Adrenal gland (tissue), 9 donors: ENCODE measurements at regions not wholly inside any gene's neighbourhood (a gene's known extent, or its start where the extent isn't known, plus 50 kb on each side); places are given as distances from the start of the nearest gene placed in this dataset.
"Not testable (repeated sequence)": the region's sequence is repeated elsewhere in the genome, so short reads cannot be mapped to it uniquely, and the experiment has no call there.

Experiments used
- DNase-seq, 7 donors: peaks; one replicate each; pipeline ENCODE4 v3.0.0-alpha.2; 2019 to 2020
- H3K27ac ChIP-seq, 5 donors: fragments of 200-600 bp; sonication (generic) in 4 of 5; 1 replicate in 3 of 5; 2 replicates in 2 of 5; pipeline versions ENCODE4 v1.5.1 to v1.8.0; 2016 to 2020; ENCODE audit warnings: mild to moderate bottlenecking in 1 of 5
- H3K27me3 ChIP-seq: fragments of 200-600 bp; 2 replicates; pipeline ENCODE4 v1.8.0; 2021
- H3K36me3 ChIP-seq, 2 donors: fragments of 200-600 bp; replicated peaks in 1 of 2; 1 replicate in 1 of 2; 2 replicates in 1 of 2; pipeline versions ENCODE4 v1.5.1 to v1.8.0; 2018 to 2022
- H3K4me1 ChIP-seq, 2 donors: fragments of 200-600 bp; replicated peaks in 1 of 2; 1 replicate in 1 of 2; 2 replicates in 1 of 2; pipeline versions ENCODE4 v1.5.1 to v1.8.0; 2018 to 2021
- H3K4me3 ChIP-seq, 4 donors: fragments of 200-600 bp; sonication (generic) in 3 of 4; one replicate each; pipeline ENCODE4 v1.5.1; 2016 to 2018
- H3K9me3 ChIP-seq, 3 donors: fragments of 200-600 bp; sonication (generic) in 1 of 3; replicated peaks in 1 of 3; 1 replicate in 2 of 3; 2 replicates in 1 of 3; pipeline versions ENCODE4 v1.5.1 to v1.8.0; 2016 to 2021
- CTCF ChIP-seq, 6 experiments: fragments of 450-650 bp in 4 of 6; fragments of 200-600 bp in 2 of 6; sonication (generic) in 1 of 6; IDR thresholded peaks; 1 replicate in 5 of 6; 2 replicates in 1 of 6; pipeline versions ENCODE4 v1.5.1 to v1.8.0; 2016 to 2021; ENCODE audit warnings: antibody characterized with exemption in 6 of 6, mild to moderate bottlenecking in 2 of 6, moderate library complexity in 1 of 6
- POLR2A ChIP-seq, 2 donors: fragments of 450-650 bp; IDR thresholded peaks; one replicate each; pipeline ENCODE4 v1.6.1; 2017; ENCODE audit warnings: antibody characterized with exemption in 2 of 2, mild to moderate bottlenecking in 2 of 2, moderate library complexity in 1 of 2
- WGBS, 4 donors: extraction: QIAGEN DNeasy Blood & Tissue Kit in 2 of 4; methylation state at CpG; one replicate each; pipeline versions ENCODE4 v1.1.5 to v1.1.7; 2013 to 2017; 5-methylcytosine and 5-hydroxymethylcytosine counted together
- intact Hi-C, 2 donors: fragments of 100-400 bp; cut with DNase I; formaldehyde crosslinking; loops; one replicate each; pipeline versions ENCODE4 v1.14.1 to v1.15.0; 2022 to 2023
- donor health status: healthy with polysubstance abuse.
- donor health status: Bipolar disorder and iron deficiency.
- donor health status: DM: yes; HTN: yes; CAD: no.
- donor health status: DM: no; HTN: no; CAD: no.
- donor health status: DM: no; HTN: no; CAD: no.

- Histone ChIP-seq H3K27me3 (no peaks in the 10 kb centered on the region), H3K4me1 (no peaks in the 10 kb centered on the region), H3K27ac (no peak overlapping the region), H3K9me3 (no peaks in the 10 kb centered on the region), H3K36me3 (no peaks in the 10 kb centered on the region), H3K4me3 (no peak overlapping the region)
- no peak for DNase-seq
- TF ChIP-seq CTCF (IDR thresholded peaks at IDR 0.05): no peak
- TF ChIP-seq POLR2A (IDR thresholded peaks at IDR 0.05): no peak
- WGBS, 4 donors: 73 to 85% (median 82%) methylated on average over 6 to 7 of the region's 7 CpGs
- intact Hi-C loops: no loop called here
Measured at GRCh38 chr5:84986688-84987087, 602.0 kb upstream of the EDIL3 start.

- no peak for DNase-seq
- TF ChIP-seq POLR2A (IDR thresholded peaks at IDR 0.05): no peak
- no peak for TF ChIP-seq CTCF (IDR thresholded peaks at IDR 0.05)
- H3K27ac ChIP-seq: no peak overlapping the region
- intact Hi-C loops: no loop called here
- no peak overlapping the region for H3K4me3 ChIP-seq
- H3K4me1 ChIP-seq: no peaks in the 10 kb centered on the region
- H3K27me3 ChIP-seq: no peaks in the 10 kb centered on the region
- no peaks in the 10 kb centered on the region for H3K36me3 ChIP-seq
- no peaks in the 10 kb centered on the region for H3K9me3 ChIP-seq
Measured at GRCh38 chr5:85000671-85001070, 616.0 kb upstream of the EDIL3 start.

GRCh38 chr5:85002026-85002425, 617.3 kb upstream of the EDIL3 start:
- H3K4me3 ChIP-seq, H3K9me3 ChIP-seq, intact Hi-C loops, H3K27me3 ChIP-seq, H3K27ac ChIP-seq, DNase-seq, H3K36me3 ChIP-seq, H3K4me1 ChIP-seq: not testable (repeated sequence)
- 86 to 92% (median 92%) methylated on average over 9 of the region's 9 CpGs for WGBS, 4 donors

GRCh38 chr5:85010014-85010562, 625.4 kb upstream of the EDIL3 start:
- DNase-seq: no peak
- Histone ChIP-seq H3K27ac (no peak overlapping the region), H3K4me3 (no peak overlapping the region), H3K9me3 (no peaks in the 10 kb centered on the region), H3K4me1 (no peaks in the 10 kb centered on the region), H3K27me3 (no peaks in the 10 kb centered on the region), H3K36me3 (no peaks in the 10 kb centered on the region)
- intact Hi-C loops: no loop called here
- TF ChIP-seq CTCF (IDR thresholded peaks at IDR 0.05) (no peak), POLR2A (IDR thresholded peaks at IDR 0.05) (no peak)
- WGBS, 4 donors: 82 to 90% (median 86%) methylated on average over 4 of the region's 4 CpGs

- no peaks in the 10 kb centered on the region for H3K36me3 ChIP-seq
- no peaks in the 10 kb centered on the region for H3K9me3 ChIP-seq
- no peaks in the 10 kb centered on the region for H3K27me3 ChIP-seq
- H3K4me1 ChIP-seq: no peaks in the 10 kb centered on the region
- H3K4me3 ChIP-seq: no peak overlapping the region
- 76 to 84% (median 81%) methylated on average over 2 of the region's 2 CpGs for WGBS, 4 donors
- intact Hi-C loops: no loop called here
- H3K27ac ChIP-seq: no peak overlapping the region
- TF ChIP-seq POLR2A (IDR thresholded peaks at IDR 0.05): no peak
- TF ChIP-seq CTCF (IDR thresholded peaks at IDR 0.05): no peak
- no peak for DNase-seq
Measured at GRCh38 chr5:85017261-85017660, 632.6 kb upstream of the EDIL3 start.
